H1 (cell line): ENCODE measurements at regions not wholly inside any gene's neighbourhood (a gene's known extent, or its start where the extent isn't known, plus 50 kb on each side); places are given as distances from the start of the nearest gene placed in this dataset.

Experiments
- CTCF ChIA-PET: fragments of 300-600 bp; sonication (Branson Sonifier 250); formaldehyde crosslinking; loops from one replicate; lab custom pipeline; 2021; ENCODE audit not compliant: partially characterized antibody; lab: Charles Lee
- POLR2A ChIA-PET: fragments of 300-600 bp; sonication (Branson Sonifier 250); formaldehyde crosslinking; loops from one replicate; lab custom pipeline; 2021; ENCODE audit warnings: inconsistent platforms; ENCODE audit not compliant: partially characterized antibody; lab: Charles Lee
- DNase-seq, 2 experiments: peaks; one replicate each; pipeline versions ENCODE4 v3.0.0 to v3.0.0-alpha.2; 2010 to 2022; ENCODE audit warnings: low spot score in 2 of 2, low read depth in 1 of 2, mixed read lengths in 1 of 2
- FAIRE-seq: peaks from 2 replicates; lab custom pipeline; 2011; peaks lifted over from hg19 to GRCh38; lab: Jason Lieb, UNC
- H2AFZ ChIP-seq: 2 replicates; pipeline ENCODE4 v1.8.1; 2012; ENCODE audit warnings: low read length, inconsistent platforms
- H2AK5ac ChIP-seq: 2 replicates; pipeline ENCODE4 v1.6.1; 2013; ENCODE audit warnings: low read depth, low read length
- H2BK120ac ChIP-seq: replicated peaks from 2 replicates; pipeline ENCODE3; 2013; ENCODE audit warnings: low read depth, low read length, inconsistent platforms
- H2BK12ac ChIP-seq: 2 replicates; pipeline ENCODE4 v1.6.1; 2013; ENCODE audit warnings: low read depth, low read length
- H2BK15ac ChIP-seq: 2 replicates; pipeline ENCODE4 v1.6.1; 2013; ENCODE audit warnings: low read length
- H2BK20ac ChIP-seq: 2 replicates; pipeline ENCODE4 v1.6.1; 2013; ENCODE audit warnings: low read length
- H2BK5ac ChIP-seq: 2 replicates; pipeline ENCODE4 v1.6.1; 2013; ENCODE audit warnings: low read depth, low read length
- H3K14ac ChIP-seq: 2 replicates; pipeline ENCODE4 v1.6.1; 2013; ENCODE audit warnings: inconsistent platforms; ENCODE audit not compliant: insufficient read length
- H3K18ac ChIP-seq: 2 replicates; pipeline ENCODE4 v1.6.1; 2013; ENCODE audit warnings: low read length; ENCODE audit errors: extremely low read depth
- H3K23ac ChIP-seq: 2 replicates; pipeline ENCODE4 v1.6.1; 2013; ENCODE audit warnings: inconsistent platforms; ENCODE audit not compliant: insufficient read length
- H3K23me2 ChIP-seq: 2 replicates; pipeline ENCODE4 v1.6.1; 2013; ENCODE audit warnings: low read depth, low read length
- H3K27ac ChIP-seq: 2 replicates; pipeline ENCODE4 v1.6.1; 2011; ENCODE audit warnings: low read depth, low read length, inconsistent platforms
- H3K27me3 ChIP-seq, 4 experiments: replicated peaks in 1 of 4; 1 replicate in 1 of 4; 2 replicates in 3 of 4; pipeline versions ENCODE4 v1.6.1 to v1.8.1; 2011 to 2013; ENCODE audit warnings: low read length in 3 of 4, mild to moderate bottlenecking in 3 of 4, inconsistent platforms in 2 of 4, mixed read lengths in 2 of 4, moderate library complexity in 1 of 4; ENCODE audit not compliant: control insufficient read depth in 3 of 4, insufficient read depth in 3 of 4; ENCODE audit errors: extremely low read depth in 1 of 4
- H3K36me3 ChIP-seq, 4 experiments: 2 replicates each; pipeline versions ENCODE4 v1.6.1 to v1.8.1; 2011 to 2013; ENCODE audit warnings: mild to moderate bottlenecking in 4 of 4, low read length in 3 of 4, moderate library complexity in 2 of 4, control low read depth in 1 of 4, inconsistent platforms in 1 of 4; ENCODE audit not compliant: insufficient read depth in 4 of 4, control insufficient read depth in 2 of 4
- H3K4ac ChIP-seq: replicated peaks from 2 replicates; pipeline ENCODE3; 2013; ENCODE audit warnings: low read length, low read depth, mixed read lengths, inconsistent platforms; ENCODE audit not compliant: insufficient read length
- H3K4me1 ChIP-seq, 4 experiments: replicated peaks in 1 of 4; 1 replicate in 1 of 4; 2 replicates in 3 of 4; pipeline versions ENCODE4 v1.6.1 to v1.8.1; 2011 to 2013; ENCODE audit warnings: low read length in 3 of 4, inconsistent platforms in 2 of 4, mixed read lengths in 1 of 4; ENCODE audit not compliant: insufficient read depth in 4 of 4, control insufficient read depth in 3 of 4
- H3K4me2 ChIP-seq, 2 experiments: 2 replicates each; pipeline versions ENCODE4 v1.6.1 to v1.8.1; 2011 to 2013; ENCODE audit warnings: low read depth in 2 of 2, low read length in 2 of 2, control low read depth in 1 of 2, inconsistent platforms in 1 of 2, mild to moderate bottlenecking in 1 of 2; ENCODE audit not compliant: insufficient read depth in 1 of 2
- H3K4me3 ChIP-seq, 4 experiments: fragments of 200-600, 300-600 bp in 1 of 4; sonication (generic), shearing (Covaris generic), sonication (Bioruptor Twin) in 1 of 4; 2 replicates each; pipeline versions ENCODE4 v1.5.1 to v1.8.1; 2011 to 2016; ENCODE audit warnings: low read length in 4 of 4, low read depth in 3 of 4, control low read depth in 2 of 4, inconsistent platforms in 2 of 4, mild to moderate bottlenecking in 2 of 4, mixed read lengths in 1 of 4, moderate library complexity in 1 of 4; ENCODE audit not compliant: insufficient read depth in 2 of 4; ENCODE audit errors: extremely low read depth in 1 of 4
- H3K56ac ChIP-seq: replicated peaks from 2 replicates; pipeline ENCODE3; 2013; ENCODE audit warnings: low read depth, mild to moderate bottlenecking, mixed read lengths, low read length, inconsistent platforms; ENCODE audit not compliant: insufficient read length
- H3K79me1 ChIP-seq: 2 replicates; pipeline ENCODE4 v1.6.1; 2013; ENCODE audit warnings: low read depth, low read length, control low read depth
- H3K79me2 ChIP-seq, 2 experiments: 2 replicates each; pipeline versions ENCODE4 v1.6.1 to v1.8.1; 2012 to 2013; ENCODE audit warnings: low read length in 2 of 2, mild to moderate bottlenecking in 2 of 2, inconsistent platforms in 1 of 2; ENCODE audit not compliant: insufficient read depth in 2 of 2, control insufficient read depth in 1 of 2
- H3K9ac ChIP-seq, 4 experiments: replicated peaks in 1 of 4; 1 replicate in 1 of 4; 2 replicates in 3 of 4; pipeline versions ENCODE4 v1.6.1 to v1.8.1; 2011 to 2013; ENCODE audit warnings: low read depth in 3 of 4, low read length in 3 of 4, control low read depth in 2 of 4, mild to moderate bottlenecking in 2 of 4, moderate library complexity in 2 of 4, inconsistent platforms in 1 of 4; ENCODE audit errors: extremely low read depth in 1 of 4
- H3K9me3 ChIP-seq, 2 experiments: 2 replicates each; pipeline versions ENCODE4 v1.6.1 to v1.8.1; 2012 to 2013; ENCODE audit warnings: mild to moderate bottlenecking in 2 of 2, moderate library complexity in 2 of 2, control low read depth in 1 of 2, inconsistent platforms in 1 of 2, low read depth in 1 of 2, low read length in 1 of 2, mixed read lengths in 1 of 2; ENCODE audit not compliant: insufficient read depth in 2 of 2
- H4K20me1 ChIP-seq, 2 experiments: replicated peaks in 1 of 2; 2 replicates each; pipeline versions ENCODE3 to v1.8.1; 2011 to 2013; ENCODE audit warnings: inconsistent platforms in 2 of 2, low read length in 2 of 2, mild to moderate bottlenecking in 1 of 2; ENCODE audit not compliant: insufficient read depth in 2 of 2, control insufficient read depth in 1 of 2
- H4K5ac ChIP-seq: 2 replicates; pipeline ENCODE4 v1.6.1; 2013; ENCODE audit warnings: low read length, low read depth, mixed read lengths, inconsistent platforms; ENCODE audit not compliant: insufficient read length
- H4K8ac ChIP-seq: 2 replicates; pipeline ENCODE4 v1.8.0; 2013; ENCODE audit warnings: mild to moderate bottlenecking, moderate library complexity, low read length, inconsistent platforms; ENCODE audit not compliant: insufficient read depth; ENCODE audit errors: extremely low read depth
- H4K91ac ChIP-seq: replicated peaks from 2 replicates; pipeline ENCODE3; 2013; ENCODE audit warnings: low read length, mixed read lengths, inconsistent platforms; ENCODE audit not compliant: insufficient read length
- BACH1 ChIP-seq: IDR thresholded peaks from 2 replicates; pipeline ENCODE4 v1.6.1; 2012; ENCODE audit warnings: low read length, improper control_type of control experiment
- BRCA1 ChIP-seq: IDR thresholded peaks from 2 replicates; pipeline ENCODE4 v1.6.1; 2012; ENCODE audit warnings: low read depth, low read length, improper control_type of control experiment
- CREB1 ChIP-seq: IDR thresholded peaks from 2 replicates; pipeline ENCODE4 v1.6.1; 2012; ENCODE audit warnings: inconsistent platforms
- JUND ChIP-seq: IDR thresholded peaks from 2 replicates; pipeline ENCODE4 v1.6.1; 2011; ENCODE audit warnings: mild to moderate bottlenecking, improper control_type of control experiment, low read length
- KDM1A ChIP-seq: fragments of 200-600, 300-600 bp; sonication (generic); IDR thresholded peaks from 2 replicates; pipeline ENCODE4 v1.7.1; 2016; ENCODE audit warnings: mild to moderate bottlenecking, low read length, borderline replicate concordance
- KDM4A ChIP-seq: IDR thresholded peaks from one replicate; pipeline ENCODE4 v1.7.1; 2012; ENCODE audit warnings: low read depth, mild to moderate bottlenecking, moderate library complexity, low read length, inconsistent platforms; ENCODE audit not compliant: severe bottlenecking
- POLR2AphosphoS5 ChIP-seq: IDR thresholded peaks from 2 replicates; pipeline ENCODE4 v1.6.1; 2011; ENCODE audit warnings: low read depth, low read length
- POU5F1 ChIP-seq: IDR thresholded peaks from 2 replicates; pipeline ENCODE4 v1.6.1; 2011; ENCODE audit warnings: low read depth, mild to moderate bottlenecking, low read length, moderate library complexity
- RFX5 ChIP-seq: IDR thresholded peaks from 2 replicates; pipeline ENCODE4 v1.6.1; 2011; ENCODE audit warnings: low read depth, low read length, improper control_type of control experiment, borderline replicate concordance
- TBP ChIP-seq: IDR thresholded peaks from 2 replicates; pipeline ENCODE4 v1.6.1; 2011; ENCODE audit warnings: low read depth, low read length, improper control_type of control experiment
- WGBS, 2 experiments: shearing (Covaris generic) in 1 of 2; methylation state at CpG; one replicate each; pipeline versions ENCODE4 v1.1.6 to v1.1.7; 2013 to 2015; ENCODE audit warnings: low lambda C conversion rate in 2 of 2, mixed read lengths in 2 of 2, inconsistent platforms in 1 of 2, low coverage in 1 of 2, missing lambda C conversion rate in 1 of 2; ENCODE audit not compliant: insufficient replicate concordance in 2 of 2, insufficient coverage in 1 of 2, insufficient read length in 1 of 2; ENCODE audit errors: extremely low coverage in 1 of 2, missing lambda C conversion rate in 1 of 2; 5-methylcytosine and 5-hydroxymethylcytosine counted together

DNA sequence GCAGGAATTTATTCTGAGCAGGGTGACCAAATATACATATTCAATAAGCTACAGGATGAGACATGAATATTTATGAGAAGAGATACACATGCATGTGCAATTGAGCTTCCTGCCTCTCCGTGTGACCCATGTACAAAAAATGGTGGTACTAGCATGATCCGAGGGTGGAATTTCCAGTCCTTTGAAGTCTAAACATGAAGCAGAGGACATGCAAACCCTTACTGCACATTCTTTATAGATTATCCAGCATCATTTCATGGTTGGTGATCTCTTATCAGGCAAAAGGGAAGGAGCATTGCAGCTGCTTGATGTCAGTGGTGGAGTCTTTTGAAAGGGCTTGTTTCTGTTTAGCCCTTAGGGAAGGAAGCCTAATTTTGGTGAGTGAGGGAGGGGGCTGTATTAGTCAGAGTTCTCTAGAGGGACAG, 448.6 kb downstream of the SETD4 start:
- no peak overlapping the region for H3K23ac ChIP-seq
- no peak overlapping the region for H2BK15ac ChIP-seq
- H3K56ac ChIP-seq, result no peak overlapping the region
- H2AK5ac ChIP-seq, result no peak overlapping the region
- H3K27me3 ChIP-seq, result no peaks in the 10 kb centered on the region
- H3K4me1 ChIP-seq, result no peaks in the 10 kb centered on the region; a peak in 1 of 7 replicates
- no peak overlapping the region for H2AFZ ChIP-seq
- no peak overlapping the region for H4K5ac ChIP-seq
- DNase-seq (no peak), FAIRE-seq (no peak)
- H2BK12ac ChIP-seq, result no peak overlapping the region
- H3K4ac ChIP-seq, result no peak overlapping the region
- CTCF ChIA-PET, result interaction anchor here (0.6 to 0.9 kb wide), 2 partner anchors 212 to 607 kb away, joined by 3 read pairs; no protein-coding TSS in a partner anchor
- no peaks in the 10 kb centered on the region for H3K79me1 ChIP-seq
- H2BK5ac ChIP-seq, result no peak overlapping the region
- H3K27ac ChIP-seq, result no peak overlapping the region
- H4K20me1 ChIP-seq, result no peaks in the 10 kb centered on the region
- no peaks in the 10 kb centered on the region for H3K79me2 ChIP-seq
- no peak overlapping the region for H3K18ac ChIP-seq
- H2BK20ac ChIP-seq, result no peak overlapping the region
- H3K9me3 ChIP-seq, result 0 out of 4 replicates have a peak, but pooled peaks cover 0 to 10% of the 10 kb centered on the region in 2 experiments
- H3K23me2 ChIP-seq, result no peaks in the 10 kb centered on the region
- H3K4me3 ChIP-seq, result no peak overlapping the region
- H4K8ac ChIP-seq, result no peak overlapping the region
- 88% methylated on average over 2 of the region's 2 CpGs; no CpG with 5 or more reads in 1 of the 2 experiments for WGBS, 2 experiments
- no peak overlapping the region for H3K4me2 ChIP-seq
- POLR2A ChIA-PET, result no interaction called here
- no peak overlapping the region for H4K91ac ChIP-seq
- TF ChIP-seq CREB1, result no peak
- TF ChIP-seq KDM4A, result no peak
- TF ChIP-seq BRCA1, result no peak
- no peak for TF ChIP-seq TBP
- no peak for TF ChIP-seq JUND
- TF ChIP-seq POU5F1, result no peak
- no peak for TF ChIP-seq RFX5
- no peak for TF ChIP-seq KDM1A
- no peak for TF ChIP-seq BACH1
- no peak for TF ChIP-seq POLR2AphosphoS5
- H2BK120ac ChIP-seq, result no peak overlapping the region
- H3K14ac ChIP-seq, result no peak overlapping the region
- H3K36me3 ChIP-seq, result no peaks in the 10 kb centered on the region
- no peak overlapping the region for H3K9ac ChIP-seq
